ENCODE measurements at regions not wholly inside any gene's neighbourhood (a gene's known extent, or its start where the extent isn't known, plus 50 kb on each side); places are given as distances from the start of the nearest gene placed in this dataset.

DNA sequence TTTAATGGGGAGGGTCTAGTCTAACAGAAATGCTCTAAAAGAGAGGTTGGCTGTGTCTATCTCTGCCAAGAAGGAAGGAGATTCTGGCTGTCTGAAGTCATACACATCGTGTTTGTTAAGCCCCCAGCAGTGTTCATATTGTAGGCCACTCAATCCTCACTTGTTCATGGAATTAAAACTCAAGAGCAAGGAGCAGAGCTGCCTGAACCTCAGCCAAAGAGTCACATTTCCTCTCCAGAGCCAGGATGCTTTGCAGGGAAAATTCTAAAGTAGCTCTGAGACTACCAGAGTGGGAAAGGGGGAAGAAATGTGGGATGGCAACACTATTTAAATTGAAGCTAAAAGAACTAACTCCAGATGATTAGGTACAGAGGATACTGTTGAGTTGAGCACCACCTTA lies 190.7 kb upstream of the CXCR4 start:
- Histone ChIP-seq H3K79me1 (ENCODE audit: low read length) (no peaks in the 10 kb centered on the region), H2AK5ac (ENCODE audit: low read length) (no peak overlapping the region), H3K23ac (ENCODE audit: low read length) (no peak overlapping the region), H3K79me2 (ENCODE audit: control insufficient read depth, insufficient read depth, low read length) (no peaks in the 10 kb centered on the region), H2BK120ac (ENCODE audit: low read depth, low read length) (no peak overlapping the region), H3K36me3 (ENCODE audit: control insufficient read depth, insufficient read depth, low read length) (no peaks in the 10 kb centered on the region), H3K4ac (ENCODE audit: low read depth, low read length) (no peak overlapping the region), H3K27me3 (ENCODE audit: insufficient read depth, low read length, poor library complexity) (no peaks in the 10 kb centered on the region), H2BK15ac (replicated peaks; ENCODE audit: low read depth) (no peak overlapping the region), H3K56ac (ENCODE audit: low read length) (no peak overlapping the region), H3K4me3 (ENCODE audit: low read length) (no peak overlapping the region), H4K8ac (ENCODE audit: low read depth, low read length) (no peak overlapping the region), H3K27ac (ENCODE audit: low read depth, low read length) (no peak overlapping the region), H2BK5ac (ENCODE audit: low read length) (no peak overlapping the region), H3K4me1 (ENCODE audit: control insufficient read depth, low read depth, low read length) (peaks cover 2% of the 10 kb centered on the region), H3K18ac (ENCODE audit: low read length) (no peak overlapping the region), H3K4me2 (ENCODE audit: low read length) (no peak overlapping the region), H3K9ac (ENCODE audit: low read length) (no peak overlapping the region), H4K5ac (ENCODE audit: low read length) (no peak overlapping the region)
- no peak for DNase-seq
- no CpG with 5 or more reads among the region's 1 CpG for WGBS (ENCODE audit: extremely low coverage, insufficient coverage, low lambda C conversion rate)

- Histone ChIP-seq H2BK5ac (ENCODE audit: low read length) (no peak overlapping the region), H3K4me3 (ENCODE audit: low read length) (no peak overlapping the region), H3K18ac (ENCODE audit: low read length) (no peak overlapping the region), H3K27me3 (ENCODE audit: insufficient read depth, low read length, poor library complexity) (no peaks in the 10 kb centered on the region), H4K8ac (ENCODE audit: low read depth, low read length) (no peak overlapping the region), H3K9ac (ENCODE audit: low read length) (no peak overlapping the region), H3K79me2 (ENCODE audit: control insufficient read depth, insufficient read depth, low read length) (no peaks in the 10 kb centered on the region), H3K4me2 (ENCODE audit: low read length) (no peak overlapping the region), H3K4ac (ENCODE audit: low read depth, low read length) (no peak overlapping the region), H2AK5ac (ENCODE audit: low read length) (no peak overlapping the region), H2BK120ac (ENCODE audit: low read depth, low read length) (no peak overlapping the region), H3K79me1 (ENCODE audit: low read length) (no peaks in the 10 kb centered on the region), H3K36me3 (ENCODE audit: control insufficient read depth, insufficient read depth, low read length) (no peaks in the 10 kb centered on the region), H3K27ac (ENCODE audit: low read depth, low read length) (no peak overlapping the region), H3K4me1 (ENCODE audit: control insufficient read depth, low read depth, low read length) (peaks cover 2% of the 10 kb centered on the region), H3K23ac (ENCODE audit: low read length) (no peak overlapping the region), H3K56ac (ENCODE audit: low read length) (no peak overlapping the region), H4K5ac (ENCODE audit: low read length) (no peak overlapping the region), H2BK15ac (replicated peaks; ENCODE audit: low read depth) (no peak overlapping the region)
- no peak for DNase-seq
- no CpG with 5 or more reads among the region's 2 CpGs for WGBS (ENCODE audit: extremely low coverage, insufficient coverage, low lambda C conversion rate)
Observed at GRCh38 chr2:136306836-136307235, 188.9 kb upstream of the CXCR4 start.

- H3K56ac ChIP-seq (ENCODE audit: low read length): no peak overlapping the region
- no peak overlapping the region for H4K8ac ChIP-seq (ENCODE audit: low read depth, low read length)
- H3K4me1 ChIP-seq (ENCODE audit: control insufficient read depth, low read depth, low read length): peaks cover 2% of the 10 kb centered on the region
- H3K4me2 ChIP-seq (ENCODE audit: low read length): no peak overlapping the region
- H3K79me1 ChIP-seq (ENCODE audit: low read length): no peaks in the 10 kb centered on the region
- H2AK5ac ChIP-seq (ENCODE audit: low read length): no peak overlapping the region
- H2BK120ac ChIP-seq (ENCODE audit: low read depth, low read length): no peak overlapping the region
- no CpG with 5 or more reads among the region's 7 CpGs for WGBS (ENCODE audit: extremely low coverage, insufficient coverage, low lambda C conversion rate)
- no peak overlapping the region for H3K18ac ChIP-seq (ENCODE audit: low read length)
- no peak overlapping the region for H2BK5ac ChIP-seq (ENCODE audit: low read length)
- no peaks in the 10 kb centered on the region for H3K27me3 ChIP-seq (ENCODE audit: insufficient read depth, low read length, poor library complexity)
- peak; percentile 39 for DNase-seq
- H2BK15ac ChIP-seq (replicated peaks; ENCODE audit: low read depth): no peak overlapping the region
- no peak overlapping the region for H3K4me3 ChIP-seq (ENCODE audit: low read length)
- H3K79me2 ChIP-seq (ENCODE audit: control insufficient read depth, insufficient read depth, low read length): no peaks in the 10 kb centered on the region
- no peaks in the 10 kb centered on the region for H3K36me3 ChIP-seq (ENCODE audit: control insufficient read depth, insufficient read depth, low read length)
- H3K4ac ChIP-seq (ENCODE audit: low read depth, low read length): no peak overlapping the region
- no peak overlapping the region for H3K27ac ChIP-seq (ENCODE audit: low read depth, low read length)
- no peak overlapping the region for H4K5ac ChIP-seq (ENCODE audit: low read length)
- H3K23ac ChIP-seq (ENCODE audit: low read length): no peak overlapping the region
- no peak overlapping the region for H3K9ac ChIP-seq (ENCODE audit: low read length)
Observed at GRCh38 chr2:136305517-136306192, 187.7 kb upstream of the CXCR4 start.

GRCh38 chr2:136301006-136301405 lies 183.1 kb upstream of the CXCR4 start:
- no peak overlapping the region for H3K23ac ChIP-seq (ENCODE audit: low read length)
- H3K9ac ChIP-seq (ENCODE audit: low read length): no peak overlapping the region
- H3K56ac ChIP-seq (ENCODE audit: low read length): no peak overlapping the region
- no peaks in the 10 kb centered on the region for H3K79me2 ChIP-seq (ENCODE audit: control insufficient read depth, insufficient read depth, low read length)
- no peak overlapping the region for H4K5ac ChIP-seq (ENCODE audit: low read length)
- H3K27ac ChIP-seq (ENCODE audit: low read depth, low read length): no peak overlapping the region
- H2BK120ac ChIP-seq (ENCODE audit: low read depth, low read length): no peak overlapping the region
- DNase-seq: no peak
- H3K4me3 ChIP-seq (ENCODE audit: low read length): no peak overlapping the region
- H2BK15ac ChIP-seq (replicated peaks; ENCODE audit: low read depth): no peak overlapping the region
- H3K4ac ChIP-seq (ENCODE audit: low read depth, low read length): no peak overlapping the region
- no peak overlapping the region for H2BK5ac ChIP-seq (ENCODE audit: low read length)
- no peak overlapping the region for H3K4me2 ChIP-seq (ENCODE audit: low read length)
- H3K36me3 ChIP-seq (ENCODE audit: control insufficient read depth, insufficient read depth, low read length): no peaks in the 10 kb centered on the region
- no peak overlapping the region for H4K8ac ChIP-seq (ENCODE audit: low read depth, low read length)
- no peak overlapping the region for H3K18ac ChIP-seq (ENCODE audit: low read length)
- no peak overlapping the region for H2AK5ac ChIP-seq (ENCODE audit: low read length)
- peaks cover 2% of the 10 kb centered on the region for H3K4me1 ChIP-seq (ENCODE audit: control insufficient read depth, low read depth, low read length)
- no peaks in the 10 kb centered on the region for H3K27me3 ChIP-seq (ENCODE audit: insufficient read depth, low read length, poor library complexity)
- no peaks in the 10 kb centered on the region for H3K79me1 ChIP-seq (ENCODE audit: low read length)
- no CpG with 5 or more reads among the region's 10 CpGs for WGBS (ENCODE audit: extremely low coverage, insufficient coverage, low lambda C conversion rate)

DNA sequence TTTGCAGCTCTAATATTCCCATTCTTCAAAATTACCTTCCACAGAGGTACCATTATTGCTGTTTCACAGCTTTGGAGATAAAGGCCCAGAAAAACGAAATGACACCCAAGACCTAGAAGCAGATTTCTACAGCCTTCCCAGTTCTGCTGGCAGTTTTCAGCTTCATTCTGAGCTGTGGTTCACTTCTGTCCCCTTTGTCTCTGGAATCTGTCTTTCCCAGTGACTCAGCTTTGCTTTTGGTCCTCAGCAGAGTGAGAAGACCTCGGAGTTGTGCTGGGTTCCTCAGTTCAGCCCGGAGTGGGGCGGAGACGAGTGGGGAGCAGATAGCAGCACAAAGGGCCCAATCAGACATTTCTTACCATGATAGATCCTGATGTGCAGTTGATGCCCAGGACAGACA lies 180.7 kb upstream of the CXCR4 start:
- Histone ChIP-seq H3K9ac (ENCODE audit: low read length) (no peak overlapping the region), H3K79me1 (ENCODE audit: low read length) (no peaks in the 10 kb centered on the region), H3K4me2 (ENCODE audit: low read length) (no peak overlapping the region), H3K4me3 (ENCODE audit: low read length) (no peak overlapping the region), H4K8ac (ENCODE audit: low read depth, low read length) (no peak overlapping the region), H3K36me3 (ENCODE audit: control insufficient read depth, insufficient read depth, low read length) (no peaks in the 10 kb centered on the region), H3K27ac (ENCODE audit: low read depth, low read length) (no peak overlapping the region), H2AK5ac (ENCODE audit: low read length) (no peak overlapping the region), H3K18ac (ENCODE audit: low read length) (no peak overlapping the region), H2BK5ac (ENCODE audit: low read length) (no peak overlapping the region), H3K79me2 (ENCODE audit: control insufficient read depth, insufficient read depth, low read length) (no peaks in the 10 kb centered on the region), H2BK15ac (replicated peaks; ENCODE audit: low read depth) (no peak overlapping the region), H3K4ac (ENCODE audit: low read depth, low read length) (no peak overlapping the region), H4K5ac (ENCODE audit: low read length) (no peak overlapping the region), H3K23ac (ENCODE audit: low read length) (no peak overlapping the region), H3K56ac (ENCODE audit: low read length) (no peak overlapping the region), H3K27me3 (ENCODE audit: insufficient read depth, low read length, poor library complexity) (no peaks in the 10 kb centered on the region), H3K4me1 (ENCODE audit: control insufficient read depth, low read depth, low read length) (no peaks in the 10 kb centered on the region), H2BK120ac (ENCODE audit: low read depth, low read length) (no peak overlapping the region)
- no peak for DNase-seq
- WGBS (ENCODE audit: extremely low coverage, insufficient coverage, low lambda C conversion rate): no CpG with 5 or more reads among the region's 5 CpGs

GRCh38 chr2:136297994-136298393 lies 180.0 kb upstream of the CXCR4 start:
- Histone ChIP-seq H2BK120ac (ENCODE audit: low read depth, low read length) (no peak overlapping the region), H4K5ac (ENCODE audit: low read length) (no peak overlapping the region), H3K79me1 (ENCODE audit: low read length) (no peaks in the 10 kb centered on the region), H3K23ac (ENCODE audit: low read length) (no peak overlapping the region), H3K56ac (ENCODE audit: low read length) (no peak overlapping the region), H3K4me2 (ENCODE audit: low read length) (no peak overlapping the region), H3K79me2 (ENCODE audit: control insufficient read depth, insufficient read depth, low read length) (no peaks in the 10 kb centered on the region), H3K4me3 (ENCODE audit: low read length) (no peak overlapping the region), H2BK15ac (replicated peaks; ENCODE audit: low read depth) (no peak overlapping the region), H4K8ac (ENCODE audit: low read depth, low read length) (no peak overlapping the region), H3K4ac (ENCODE audit: low read depth, low read length) (no peak overlapping the region), H3K18ac (ENCODE audit: low read length) (no peak overlapping the region), H3K27ac (ENCODE audit: low read depth, low read length) (no peak overlapping the region), H3K36me3 (ENCODE audit: control insufficient read depth, insufficient read depth, low read length) (no peaks in the 10 kb centered on the region), H3K27me3 (ENCODE audit: insufficient read depth, low read length, poor library complexity) (no peaks in the 10 kb centered on the region), H2BK5ac (ENCODE audit: low read length) (no peak overlapping the region), H2AK5ac (ENCODE audit: low read length) (no peak overlapping the region), H3K4me1 (ENCODE audit: control insufficient read depth, low read depth, low read length) (no peaks in the 10 kb centered on the region), H3K9ac (ENCODE audit: low read length) (no peak overlapping the region)
- WGBS (ENCODE audit: extremely low coverage, insufficient coverage, low lambda C conversion rate): no CpG with 5 or more reads among the region's 4 CpGs
- DNase-seq: no peak
